ENCODE measurements at regions not wholly inside any gene's neighbourhood (a gene's known extent, or its start where the extent isn't known, plus 50 kb on each side); places are given as distances from the start of the nearest gene placed in this dataset.

DNA sequence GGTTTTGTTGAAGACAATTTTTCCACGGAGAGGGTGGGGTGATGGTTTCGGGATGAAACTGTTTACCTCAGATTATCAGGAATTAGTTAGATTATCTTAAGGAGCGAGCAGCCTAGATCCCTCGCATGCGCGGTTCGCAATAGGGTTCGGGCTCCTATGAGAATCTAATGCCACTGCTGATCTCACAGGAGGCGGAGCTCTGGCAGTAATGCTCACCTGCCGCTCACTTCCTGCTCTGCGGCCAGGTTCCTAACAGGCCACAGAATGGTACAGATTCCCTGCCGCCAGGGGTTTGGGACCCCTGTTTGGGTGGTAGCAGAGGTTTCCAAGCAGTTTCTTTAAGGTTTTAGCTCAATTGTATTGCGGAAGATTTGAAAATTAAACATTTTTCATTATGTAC, 439.8 kb upstream of the OR4E1 start:
- no peak for TF ChIP-seq CTCF (IDR thresholded peaks at IDR 0.05)
- no peak for TF ChIP-seq POLR2A (IDR thresholded peaks at IDR 0.05)
- no peak for TF ChIP-seq POLR2AphosphoS5 (IDR thresholded peaks at IDR 0.05)
